ENCODE measurements at regions not wholly inside any gene's neighbourhood (a gene's known extent, or its start where the extent isn't known, plus 50 kb on each side); places are given as distances from the start of the nearest gene placed in this dataset.

GRCh38 chr2:22826703-22827102, 558.3 kb upstream of the KLHL29 start:
- Histone ChIP-seq H3K36me3 (ENCODE audit: control insufficient read depth, insufficient read depth, low read length) (no peaks in the 10 kb centered on the region), H3K4me1 (no peaks in the 10 kb centered on the region), H3K9me3 (no peaks in the 10 kb centered on the region), H3K27me3 (replicated peaks; ENCODE audit: control insufficient read depth, insufficient read depth, low read length) (no peaks in the 10 kb centered on the region; the same call in 1 of the 2 replicates), H3K4me3 (ENCODE audit: low read depth, low read length) (no peak overlapping the region)
- ChIA-PET POLR2A (no interaction called here), CTCF (no interaction called here)
- H3K9me3 Mint-ChIP-seq (ENCODE audit: unreplicated experiment): no peaks in the 10 kb centered on the region
- TF ChIP-seq CTCF (IDR thresholded peaks at IDR 0.05; ENCODE audit: insufficient read depth in 1 of 2, low read depth in 1 of 2, low read length in 1 of 2, severe bottlenecking in 1 of 2, unreplicated experiment in 1 of 2): no peak
- no peak for DNase-seq
- BruUV-seq (replicated peaks): no TSS peak
- intact Hi-C loops (cut with micrococcal nuclease; ENCODE audit: unreplicated experiment): no loop called here
- H3K36me3 Mint-ChIP-seq (ENCODE audit: insufficient read depth, unreplicated experiment): no peaks in the 10 kb centered on the region
- H3K27me3 Mint-ChIP-seq (ENCODE audit: insufficient read depth, unreplicated experiment): peaks cover 6% of the 10 kb centered on the region
- no peaks in the 10 kb centered on the region for H3K4me1 Mint-ChIP-seq (ENCODE audit: low read depth, unreplicated experiment)
- no peak overlapping the region for H3K4me3 Mint-ChIP-seq (ENCODE audit: unreplicated experiment)
- H3K27ac Mint-ChIP-seq (ENCODE audit: unreplicated experiment): no peak overlapping the region

GRCh38 chr2:22829791-22830190, 555.2 kb upstream of the KLHL29 start:
- no peak for DNase-seq
- intact Hi-C loops (cut with micrococcal nuclease; ENCODE audit: unreplicated experiment): no loop called here
- Histone ChIP-seq H3K4me3 (ENCODE audit: low read depth, low read length) (no peak overlapping the region), H3K9me3 (no peaks in the 10 kb centered on the region), H3K27me3 (replicated peaks; ENCODE audit: control insufficient read depth, insufficient read depth, low read length) (no peaks in the 10 kb centered on the region; the same call in 1 of the 2 replicates), H3K4me1 (no peaks in the 10 kb centered on the region), H3K36me3 (ENCODE audit: control insufficient read depth, insufficient read depth, low read length) (no peaks in the 10 kb centered on the region)
- no peak overlapping the region for H3K27ac Mint-ChIP-seq (ENCODE audit: unreplicated experiment)
- no peak overlapping the region for H3K4me3 Mint-ChIP-seq (ENCODE audit: unreplicated experiment)
- no peaks in the 10 kb centered on the region for H3K36me3 Mint-ChIP-seq (ENCODE audit: insufficient read depth, unreplicated experiment)
- TF ChIP-seq CTCF (IDR thresholded peaks at IDR 0.05; ENCODE audit: insufficient read depth in 1 of 2, low read depth in 1 of 2, low read length in 1 of 2, severe bottlenecking in 1 of 2, unreplicated experiment in 1 of 2): no peak
- ChIA-PET CTCF (no interaction called here), POLR2A (no interaction called here)
- peaks cover 11% of the 10 kb centered on the region for H3K27me3 Mint-ChIP-seq (ENCODE audit: insufficient read depth, unreplicated experiment)
- no TSS peak for BruUV-seq (replicated peaks)
- H3K9me3 Mint-ChIP-seq (ENCODE audit: unreplicated experiment): no peaks in the 10 kb centered on the region
- H3K4me1 Mint-ChIP-seq (ENCODE audit: low read depth, unreplicated experiment): no peaks in the 10 kb centered on the region

DNA sequence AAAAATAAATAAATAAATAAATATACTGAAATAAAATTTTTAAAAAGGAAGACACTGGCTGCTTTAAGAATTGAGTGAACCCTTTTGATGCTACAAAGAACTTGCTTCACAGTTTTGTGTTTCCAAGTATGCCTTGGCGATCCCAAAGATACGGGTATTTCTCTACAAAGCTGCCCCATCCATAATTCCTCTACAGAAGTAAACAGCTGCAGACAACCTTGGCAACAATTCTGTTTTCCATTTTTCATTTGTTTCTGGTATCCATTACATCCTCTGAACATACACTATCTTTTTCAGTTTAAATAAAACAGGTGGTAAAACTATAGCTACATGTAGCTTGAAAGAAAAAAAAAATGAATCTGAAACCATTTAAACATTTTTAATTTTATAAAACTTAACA, 552.8 kb upstream of the KLHL29 start:
- no peaks in the 10 kb centered on the region for H3K36me3 Mint-ChIP-seq (ENCODE audit: insufficient read depth, unreplicated experiment)
- no peak overlapping the region for H3K4me3 ChIP-seq (ENCODE audit: low read depth, low read length)
- H3K9me3 Mint-ChIP-seq (ENCODE audit: unreplicated experiment): no peaks in the 10 kb centered on the region
- H3K36me3 ChIP-seq (ENCODE audit: control insufficient read depth, insufficient read depth, low read length): no peaks in the 10 kb centered on the region
- H3K27me3 Mint-ChIP-seq (ENCODE audit: insufficient read depth, unreplicated experiment): peaks cover 11% of the 10 kb centered on the region
- no peaks in the 10 kb centered on the region for H3K4me1 Mint-ChIP-seq (ENCODE audit: low read depth, unreplicated experiment)
- DNase-seq: no peak
- H3K27ac Mint-ChIP-seq (ENCODE audit: unreplicated experiment): no peak overlapping the region
- intact Hi-C loops (cut with micrococcal nuclease; ENCODE audit: unreplicated experiment): no loop called here
- CTCF ChIA-PET: no interaction called here
- POLR2A ChIA-PET: no interaction called here
- no peaks in the 10 kb centered on the region for H3K27me3 ChIP-seq (replicated peaks; ENCODE audit: control insufficient read depth, insufficient read depth, low read length)
- H3K9me3 ChIP-seq: no peaks in the 10 kb centered on the region
- BruUV-seq (replicated peaks): no TSS peak
- H3K4me3 Mint-ChIP-seq (ENCODE audit: unreplicated experiment): no peak overlapping the region
- no peak for TF ChIP-seq CTCF (IDR thresholded peaks at IDR 0.05; ENCODE audit: insufficient read depth in 1 of 2, low read depth in 1 of 2, low read length in 1 of 2, severe bottlenecking in 1 of 2, unreplicated experiment in 1 of 2)
- H3K4me1 ChIP-seq: no peaks in the 10 kb centered on the region

Data from Caco-2 (cell line).